ENCODE measurements at regions not wholly inside any gene's neighbourhood (a gene's known extent, or its start where the extent isn't known, plus 50 kb on each side); places are given as distances from the start of the nearest gene placed in this dataset.

DNA sequence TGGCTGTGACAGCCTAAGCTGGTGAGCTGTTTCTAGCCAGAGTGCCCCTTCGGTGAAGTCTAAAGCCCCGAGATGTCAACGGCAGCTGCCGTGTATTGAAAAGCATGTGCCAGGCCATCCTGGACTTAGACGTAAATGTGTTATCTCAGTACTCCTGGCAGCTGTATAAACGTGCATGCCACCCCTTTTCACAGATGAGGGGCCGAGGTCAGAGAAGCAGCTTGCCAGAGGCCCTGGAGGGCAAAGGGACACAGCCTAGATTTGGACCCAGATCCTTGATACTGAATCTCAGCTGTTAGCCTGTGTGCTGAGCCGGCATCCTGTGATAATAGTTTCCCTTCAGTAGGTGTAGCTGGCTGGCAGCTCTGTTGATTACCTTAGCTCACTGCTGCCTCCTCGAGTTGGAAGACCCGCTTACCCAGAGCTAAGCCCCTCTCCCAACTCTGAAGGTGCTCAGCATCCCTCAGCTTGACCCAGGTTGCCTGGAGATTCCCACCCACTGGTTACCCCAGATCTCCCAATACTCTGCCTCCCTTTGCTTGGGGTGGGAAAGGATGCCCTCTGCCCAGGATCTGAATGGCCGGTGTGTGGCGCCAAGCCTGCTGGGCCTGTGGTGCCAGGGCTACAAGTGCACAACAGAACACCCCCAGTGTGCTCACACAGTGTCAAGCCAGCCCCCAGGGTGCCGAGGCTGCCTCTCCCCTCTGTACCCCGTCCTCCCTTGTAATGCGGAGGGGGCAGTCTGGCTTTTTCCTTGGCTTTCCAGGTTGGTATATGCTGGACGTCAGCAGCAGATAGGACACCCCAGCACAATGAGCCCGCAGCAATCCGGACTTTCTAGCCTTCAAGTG, 59.8 kb upstream of the WNT7B start:
- TF ChIP-seq, protein P1, sequence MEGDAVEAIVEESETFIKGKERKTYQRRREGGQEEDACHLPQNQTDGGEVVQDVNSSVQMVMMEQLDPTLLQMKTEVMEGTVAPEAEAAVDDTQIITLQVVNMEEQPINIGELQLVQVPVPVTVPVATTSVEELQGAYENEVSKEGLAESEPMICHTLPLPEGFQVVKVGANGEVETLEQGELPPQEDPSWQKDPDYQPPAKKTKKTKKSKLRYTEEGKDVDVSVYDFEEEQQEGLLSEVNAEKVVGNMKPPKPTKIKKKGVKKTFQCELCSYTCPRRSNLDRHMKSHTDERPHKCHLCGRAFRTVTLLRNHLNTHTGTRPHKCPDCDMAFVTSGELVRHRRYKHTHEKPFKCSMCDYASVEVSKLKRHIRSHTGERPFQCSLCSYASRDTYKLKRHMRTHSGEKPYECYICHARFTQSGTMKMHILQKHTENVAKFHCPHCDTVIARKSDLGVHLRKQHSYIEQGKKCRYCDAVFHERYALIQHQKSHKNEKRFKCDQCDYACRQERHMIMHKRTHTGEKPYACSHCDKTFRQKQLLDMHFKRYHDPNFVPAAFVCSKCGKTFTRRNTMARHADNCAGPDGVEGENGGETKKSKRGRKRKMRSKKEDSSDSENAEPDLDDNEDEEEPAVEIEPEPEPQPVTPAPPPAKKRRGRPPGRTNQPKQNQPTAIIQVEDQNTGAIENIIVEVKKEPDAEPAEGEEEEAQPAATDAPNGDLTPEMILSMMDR (conservative IDR thresholded peaks at IDR 0.05) = no peak; the same call in 1 of the 2 replicates
- no peak for TF ChIP-seq ZFX (IDR thresholded peaks at IDR 0.05)

Measured in C4-2B (cell line).